ENCODE measurements at regions not wholly inside any gene's neighbourhood (a gene's known extent, or its start where the extent isn't known, plus 50 kb on each side); places are given as distances from the start of the nearest gene placed in this dataset.

DNA sequence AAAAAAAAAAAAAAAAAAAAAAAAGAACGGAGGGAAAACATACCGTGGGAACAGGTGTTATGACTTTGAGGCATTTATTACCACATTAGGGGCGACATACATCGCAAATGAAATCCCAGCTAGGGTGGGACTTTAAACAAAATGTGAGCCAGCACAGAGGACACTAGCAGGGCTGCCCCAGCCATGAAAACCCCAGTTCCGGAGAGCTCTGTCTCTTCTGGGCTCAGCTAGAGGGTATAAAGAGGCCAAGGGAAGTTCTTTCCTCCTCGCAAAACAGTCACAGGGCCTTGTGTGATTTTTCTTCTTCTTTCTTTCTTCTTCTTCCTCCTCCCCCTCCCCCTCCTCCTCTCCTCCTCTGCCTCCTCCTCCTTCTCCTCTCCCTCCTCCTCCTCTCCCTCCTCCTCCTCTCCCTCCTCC lies 59.9 kb upstream of the ECHDC3 start:
- 83 to 93% methylated on average over 6 of the region's 6 CpGs for WGBS, 2 donors
- Histone ChIP-seq H3K9me3 (no peaks in the 10 kb centered on the region), H3K4me3 (no peak overlapping the region), H3K27me3 (no peaks in the 10 kb centered on the region), H3K4me1 (peaks cover 12% of the 10 kb centered on the region), H3K36me3 (ENCODE audit: low read depth, missing control alignments) (no peaks in the 10 kb centered on the region), H3K27ac (no peak overlapping the region)
- intact Hi-C loops (cut with DNase I; ENCODE audit: low total_unique reads) = no loop called here
- TF ChIP-seq POLR2A (IDR thresholded peaks at IDR 0.05) = no peak
- TF ChIP-seq, protein P1, sequence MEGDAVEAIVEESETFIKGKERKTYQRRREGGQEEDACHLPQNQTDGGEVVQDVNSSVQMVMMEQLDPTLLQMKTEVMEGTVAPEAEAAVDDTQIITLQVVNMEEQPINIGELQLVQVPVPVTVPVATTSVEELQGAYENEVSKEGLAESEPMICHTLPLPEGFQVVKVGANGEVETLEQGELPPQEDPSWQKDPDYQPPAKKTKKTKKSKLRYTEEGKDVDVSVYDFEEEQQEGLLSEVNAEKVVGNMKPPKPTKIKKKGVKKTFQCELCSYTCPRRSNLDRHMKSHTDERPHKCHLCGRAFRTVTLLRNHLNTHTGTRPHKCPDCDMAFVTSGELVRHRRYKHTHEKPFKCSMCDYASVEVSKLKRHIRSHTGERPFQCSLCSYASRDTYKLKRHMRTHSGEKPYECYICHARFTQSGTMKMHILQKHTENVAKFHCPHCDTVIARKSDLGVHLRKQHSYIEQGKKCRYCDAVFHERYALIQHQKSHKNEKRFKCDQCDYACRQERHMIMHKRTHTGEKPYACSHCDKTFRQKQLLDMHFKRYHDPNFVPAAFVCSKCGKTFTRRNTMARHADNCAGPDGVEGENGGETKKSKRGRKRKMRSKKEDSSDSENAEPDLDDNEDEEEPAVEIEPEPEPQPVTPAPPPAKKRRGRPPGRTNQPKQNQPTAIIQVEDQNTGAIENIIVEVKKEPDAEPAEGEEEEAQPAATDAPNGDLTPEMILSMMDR (IDR thresholded peaks at IDR 0.05) = no peak
- DNase-seq = no peak

DNA sequence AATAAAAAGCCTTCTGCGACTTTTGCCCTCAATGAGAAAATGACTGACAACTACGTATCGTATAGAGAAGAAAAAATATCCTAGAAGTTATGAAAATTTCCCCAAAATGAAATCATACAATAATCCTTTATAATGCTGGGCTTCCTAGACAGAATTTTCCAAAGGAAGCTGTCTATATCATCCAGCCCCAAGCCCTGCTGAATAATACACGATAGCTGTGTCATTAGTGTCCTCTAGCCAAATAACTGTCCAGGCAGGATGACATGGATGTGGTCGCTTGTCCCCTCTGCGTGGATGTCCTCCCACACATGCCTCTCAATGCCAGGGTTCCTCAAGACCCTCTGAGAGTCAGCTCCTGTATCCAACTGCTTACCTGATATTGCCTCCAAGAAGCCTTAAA lies 61.7 kb upstream of the ECHDC3 start:
- no peak for TF ChIP-seq POLR2A (IDR thresholded peaks at IDR 0.05)
- TF ChIP-seq, protein P1 (IDR thresholded peaks at IDR 0.05) = no peak
- H3K9me3 ChIP-seq = no peaks in the 10 kb centered on the region
- H3K27ac ChIP-seq = no peak overlapping the region
- 88 to 89% methylated on average over 6 of the region's 6 CpGs for WGBS, 2 donors
- no peak overlapping the region for H3K4me3 ChIP-seq
- no peaks in the 10 kb centered on the region for H3K27me3 ChIP-seq
- no peak for DNase-seq
- intact Hi-C loops (cut with DNase I; ENCODE audit: low total_unique reads) = no loop called here
- H3K36me3 ChIP-seq (ENCODE audit: low read depth, missing control alignments) = no peaks in the 10 kb centered on the region
- peaks cover 4% of the 10 kb centered on the region for H3K4me1 ChIP-seq

DNA sequence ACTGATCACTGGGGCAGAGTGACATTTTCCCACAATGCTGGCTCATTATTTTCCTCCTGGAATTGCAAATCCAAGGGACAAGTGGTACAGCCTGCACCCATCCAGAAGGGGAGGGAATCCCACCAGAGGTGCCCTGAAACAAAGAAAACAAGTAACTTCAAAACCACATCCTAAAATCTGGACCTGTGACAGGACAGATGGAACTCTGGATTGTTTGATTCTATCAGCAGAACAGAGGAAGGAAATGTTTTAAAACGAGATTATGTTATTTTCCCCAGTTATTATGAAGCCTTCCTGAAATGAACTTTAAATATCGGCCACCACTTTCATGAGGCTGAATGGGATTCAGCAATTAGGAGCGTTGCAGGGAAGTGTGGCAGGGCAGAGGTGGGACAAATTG lies 62.2 kb upstream of the ECHDC3 start:
- Histone ChIP-seq H3K27me3 (no peaks in the 10 kb centered on the region), H3K27ac (no peak overlapping the region), H3K36me3 (ENCODE audit: low read depth, missing control alignments) (no peaks in the 10 kb centered on the region), H3K4me3 (no peak overlapping the region), H3K9me3 (no peaks in the 10 kb centered on the region), H3K4me1 (peaks cover 4% of the 10 kb centered on the region)
- TF ChIP-seq, protein P1 (IDR thresholded peaks at IDR 0.05) = no peak
- no peak for TF ChIP-seq POLR2A (IDR thresholded peaks at IDR 0.05)
- intact Hi-C loops (cut with DNase I; ENCODE audit: low total_unique reads) = no loop called here
- DNase-seq = no peak
- WGBS, 2 donors = 63 to 65% methylated on average over 3 of the region's 3 CpGs

DNA sequence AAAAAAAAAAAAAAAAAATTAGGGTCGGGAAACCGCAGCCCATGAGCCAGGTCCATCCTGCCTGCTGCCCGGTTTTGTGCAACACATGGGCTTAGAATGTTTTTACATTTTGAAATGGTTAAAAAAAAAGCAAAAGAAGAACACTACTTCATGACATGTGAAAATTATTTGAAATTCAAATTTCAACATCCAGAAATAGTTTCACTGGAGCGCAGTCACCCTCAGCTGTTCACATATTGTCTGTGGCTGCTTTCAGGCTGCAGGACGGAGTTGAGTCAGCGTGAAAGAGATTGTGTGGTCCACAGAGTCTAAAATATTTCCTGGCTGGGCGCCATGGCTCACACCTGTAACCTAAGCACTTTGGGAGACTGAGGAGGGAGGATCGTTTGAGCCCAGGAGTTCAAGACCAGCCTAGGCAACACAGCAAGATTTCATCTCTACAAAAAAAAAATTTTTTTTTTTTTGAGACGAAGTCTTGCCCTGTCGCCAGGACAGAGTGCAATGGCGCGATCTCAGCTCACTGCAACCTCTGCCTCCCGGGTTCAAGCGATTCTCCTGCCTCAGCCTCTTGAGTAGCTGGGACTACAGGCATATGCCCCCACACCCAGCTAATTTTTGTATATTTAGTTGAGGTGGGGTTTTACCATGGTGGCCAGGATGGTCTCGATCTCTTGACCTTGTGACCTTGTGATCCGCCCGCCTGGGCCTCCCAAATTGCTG lies 63.9 kb upstream of the ECHDC3 start:
- Histone ChIP-seq H3K27ac (no peak overlapping the region), H3K4me3 (no peak overlapping the region), H3K4me1 (no peaks in the 10 kb centered on the region), H3K27me3 (no peaks in the 10 kb centered on the region), H3K9me3 (no peaks in the 10 kb centered on the region), H3K36me3 (ENCODE audit: low read depth, missing control alignments) (no peaks in the 10 kb centered on the region)
- 83 to 84% methylated on average over 17 of the region's 17 CpGs for WGBS, 2 donors
- intact Hi-C loops (cut with DNase I; ENCODE audit: low total_unique reads) = no loop called here
- TF ChIP-seq, protein P1 (IDR thresholded peaks at IDR 0.05) = no peak
- TF ChIP-seq POLR2A (IDR thresholded peaks at IDR 0.05) = no peak
- DNase-seq = no peak

DNA sequence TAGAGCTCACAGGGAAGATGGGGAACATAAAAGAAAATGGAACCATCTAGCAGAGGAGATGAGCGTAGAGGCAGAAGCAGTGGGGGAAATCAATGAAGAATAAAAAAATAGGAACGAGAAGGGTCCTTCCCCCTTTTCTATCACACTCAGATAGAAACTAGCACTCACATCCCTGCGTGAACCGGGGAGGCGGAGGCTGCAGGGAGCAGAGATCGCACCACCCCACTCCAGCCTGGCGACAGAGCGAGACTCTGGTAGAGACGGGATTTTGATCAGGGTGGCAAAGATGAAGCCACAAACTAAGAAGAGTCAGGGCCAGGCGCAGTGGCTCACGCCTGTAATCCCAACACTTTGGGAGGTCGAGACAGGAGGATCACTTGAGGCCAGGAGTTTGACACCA lies 64.7 kb upstream of the ECHDC3 start:
- H3K9me3 ChIP-seq = no peaks in the 10 kb centered on the region
- no peaks in the 10 kb centered on the region for H3K27me3 ChIP-seq
- H3K4me3 ChIP-seq = no peak overlapping the region
- DNase-seq = no peak
- intact Hi-C loops (cut with DNase I; ENCODE audit: low total_unique reads) = no loop called here
- H3K27ac ChIP-seq = no peak overlapping the region
- no peaks in the 10 kb centered on the region for H3K36me3 ChIP-seq (ENCODE audit: low read depth, missing control alignments)
- H3K4me1 ChIP-seq = no peaks in the 10 kb centered on the region
- TF ChIP-seq POLR2A (IDR thresholded peaks at IDR 0.05) = no peak
- TF ChIP-seq, protein P1 (IDR thresholded peaks at IDR 0.05) = no peak
- 90% methylated on average over 12 of the region's 12 CpGs for WGBS, 2 donors
